HEK293T (cell line): ENCODE measurements at regions not wholly inside any gene's neighbourhood (a gene's known extent, or its start where the extent isn't known, plus 50 kb on each side); places are given as distances from the start of the nearest gene placed in this dataset.

ENCODE experiments used
- FOXM1 ChIP-seq: fragments of 450-650 bp; IDR thresholded peaks from 2 replicates; pipeline ENCODE4 v1.6.1; 2017; ENCODE audit warnings: mild to moderate bottlenecking, borderline replicate concordance
- HDGF ChIP-seq: fragments of 450-650 bp; IDR thresholded peaks from 2 replicates; pipeline ENCODE4 v1.6.1; 2017; ENCODE audit warnings: antibody characterized with exemption, borderline replicate concordance
- SP1 ChIP-seq: fragments of 450-650 bp; IDR thresholded peaks from 2 replicates; pipeline ENCODE4 v1.6.1; 2017
- TF ChIP-seq, protein P1 (sequence below): fragments of 450-650 bp; IDR thresholded peaks from 2 replicates; pipeline ENCODE4 v1.6.1; 2016

DNA sequence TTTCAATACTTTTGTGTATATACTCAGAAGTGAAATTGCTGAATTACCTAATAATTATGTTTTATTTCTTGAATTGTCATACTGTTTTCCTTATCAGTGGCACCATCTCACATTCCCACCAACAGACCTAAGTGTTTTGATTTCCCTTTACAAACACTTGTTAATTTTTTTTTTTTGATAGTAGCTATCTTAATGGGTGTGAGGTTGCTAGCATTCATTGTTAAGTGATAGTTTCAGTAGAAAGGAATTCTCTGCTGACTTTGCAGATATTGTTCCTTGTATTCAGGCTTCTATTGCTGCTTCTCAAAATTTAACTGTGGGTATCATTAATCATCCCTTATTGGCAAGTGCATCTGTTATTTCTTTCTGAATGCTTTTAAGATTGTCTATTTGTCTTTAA is 927.5 kb upstream of the SLIT2 start:
- TF ChIP-seq FOXM1 (no peak), HDGF (no peak), SP1 (no peak)
- TF ChIP-seq, protein P1, sequence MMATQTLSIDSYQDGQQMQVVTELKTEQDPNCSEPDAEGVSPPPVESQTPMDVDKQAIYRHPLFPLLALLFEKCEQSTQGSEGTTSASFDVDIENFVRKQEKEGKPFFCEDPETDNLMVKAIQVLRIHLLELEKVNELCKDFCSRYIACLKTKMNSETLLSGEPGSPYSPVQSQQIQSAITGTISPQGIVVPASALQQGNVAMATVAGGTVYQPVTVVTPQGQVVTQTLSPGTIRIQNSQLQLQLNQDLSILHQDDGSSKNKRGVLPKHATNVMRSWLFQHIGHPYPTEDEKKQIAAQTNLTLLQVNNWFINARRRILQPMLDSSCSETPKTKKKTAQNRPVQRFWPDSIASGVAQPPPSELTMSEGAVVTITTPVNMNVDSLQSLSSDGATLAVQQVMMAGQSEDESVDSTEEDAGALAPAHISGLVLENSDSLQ = 0 out of 2 replicates have a peak, but pooled peaks have one; percentile 7
